ENCODE measurements at regions not wholly inside any gene's neighbourhood (a gene's known extent, or its start where the extent isn't known, plus 50 kb on each side); places are given as distances from the start of the nearest gene placed in this dataset.
A peak's percentile ranks its signal among the peaks of the same experiment; 100 is the strongest.

- Histone ChIP-seq H3K36me3 (ENCODE audit: insufficient read depth, low read length, poor library complexity, severe bottlenecking) (peaks cover 21% of the 10 kb centered on the region), H3K4me1 (ENCODE audit: insufficient read depth, low read length, poor library complexity, severe bottlenecking) (peaks cover 33% of the 10 kb centered on the region), H3K27me3 (replicated peaks; ENCODE audit: insufficient read depth, low read depth, low read length, poor library complexity) (no peaks in the 10 kb centered on the region), H3K4me3 (ENCODE audit: low read depth, low read length, poor library complexity, severe bottlenecking) (no peak overlapping the region), H3K27ac (ENCODE audit: low read depth, low read length, poor library complexity, severe bottlenecking) (no peak overlapping the region), H3K9me3 (ENCODE audit: low read depth, low read length, poor library complexity, severe bottlenecking) (no peaks in the 10 kb centered on the region)
- TF ChIP-seq, protein P1, sequence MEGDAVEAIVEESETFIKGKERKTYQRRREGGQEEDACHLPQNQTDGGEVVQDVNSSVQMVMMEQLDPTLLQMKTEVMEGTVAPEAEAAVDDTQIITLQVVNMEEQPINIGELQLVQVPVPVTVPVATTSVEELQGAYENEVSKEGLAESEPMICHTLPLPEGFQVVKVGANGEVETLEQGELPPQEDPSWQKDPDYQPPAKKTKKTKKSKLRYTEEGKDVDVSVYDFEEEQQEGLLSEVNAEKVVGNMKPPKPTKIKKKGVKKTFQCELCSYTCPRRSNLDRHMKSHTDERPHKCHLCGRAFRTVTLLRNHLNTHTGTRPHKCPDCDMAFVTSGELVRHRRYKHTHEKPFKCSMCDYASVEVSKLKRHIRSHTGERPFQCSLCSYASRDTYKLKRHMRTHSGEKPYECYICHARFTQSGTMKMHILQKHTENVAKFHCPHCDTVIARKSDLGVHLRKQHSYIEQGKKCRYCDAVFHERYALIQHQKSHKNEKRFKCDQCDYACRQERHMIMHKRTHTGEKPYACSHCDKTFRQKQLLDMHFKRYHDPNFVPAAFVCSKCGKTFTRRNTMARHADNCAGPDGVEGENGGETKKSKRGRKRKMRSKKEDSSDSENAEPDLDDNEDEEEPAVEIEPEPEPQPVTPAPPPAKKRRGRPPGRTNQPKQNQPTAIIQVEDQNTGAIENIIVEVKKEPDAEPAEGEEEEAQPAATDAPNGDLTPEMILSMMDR (conservative IDR thresholded peaks at IDR 0.05; ENCODE audit: low read depth, low read length), result no peak
- TF ChIP-seq EZH2 (IDR thresholded peaks at IDR 0.05; ENCODE audit: borderline replicate concordance, low read depth, low read length, poor library complexity, severe bottlenecking), result no peak
- intact Hi-C loops (cut with micrococcal nuclease; ENCODE audit: unreplicated experiment), result no loop called here
- DNase-seq (ENCODE audit: low spot score), result peak; percentile 46
- POLR2A ChIA-PET (ENCODE audit: low non-redundant PET), result no interaction called here
- BruUV-seq (replicated peaks), result no TSS peak
- CTCF ChIA-PET, result no interaction called here
Observed at GRCh38 chr19:46915386-46915785, 54.6 kb downstream of the ARHGAP35 start.

DNA sequence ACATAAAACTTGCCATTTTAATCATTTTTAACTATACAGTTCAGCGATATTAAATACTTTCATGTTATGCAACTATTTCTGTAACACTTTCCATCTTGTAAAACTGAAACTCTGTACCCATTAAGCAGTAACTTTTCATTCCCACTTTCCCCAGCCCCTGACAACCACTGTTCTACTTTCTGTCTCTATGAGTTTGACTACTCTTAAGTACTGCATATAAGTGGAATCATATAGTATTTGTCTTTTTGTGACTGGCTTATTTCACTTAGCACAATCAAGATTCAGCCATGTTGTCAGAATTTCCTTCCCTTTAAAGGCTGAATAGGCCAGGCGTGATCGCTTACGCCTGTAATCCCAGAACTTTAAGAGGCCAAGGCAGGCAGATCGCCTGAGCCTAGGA, 56.2 kb downstream of the ARHGAP35 start:
- BruUV-seq (replicated peaks), result no TSS peak
- intact Hi-C loops (cut with micrococcal nuclease; ENCODE audit: unreplicated experiment), result no loop called here
- POLR2A ChIA-PET (ENCODE audit: low non-redundant PET), result no interaction called here
- Histone ChIP-seq H3K4me3 (ENCODE audit: low read depth, low read length, poor library complexity, severe bottlenecking) (no peak overlapping the region), H3K27me3 (replicated peaks; ENCODE audit: insufficient read depth, low read depth, low read length, poor library complexity) (no peaks in the 10 kb centered on the region), H3K36me3 (ENCODE audit: insufficient read depth, low read length, poor library complexity, severe bottlenecking) (peaks cover 36% of the 10 kb centered on the region), H3K9me3 (ENCODE audit: low read depth, low read length, poor library complexity, severe bottlenecking) (no peaks in the 10 kb centered on the region), H3K4me1 (ENCODE audit: insufficient read depth, low read length, poor library complexity, severe bottlenecking) (peaks cover 30% of the 10 kb centered on the region), H3K27ac (ENCODE audit: low read depth, low read length, poor library complexity, severe bottlenecking) (no peak overlapping the region)
- DNase-seq (ENCODE audit: low spot score), result no peak
- TF ChIP-seq EZH2 (IDR thresholded peaks at IDR 0.05; ENCODE audit: borderline replicate concordance, low read depth, low read length, poor library complexity, severe bottlenecking), result no peak
- TF ChIP-seq, protein P1 (conservative IDR thresholded peaks at IDR 0.05; ENCODE audit: low read depth, low read length), result no peak
- CTCF ChIA-PET, result no interaction called here

- H3K9me3 ChIP-seq (ENCODE audit: low read depth, low read length, poor library complexity, severe bottlenecking), result no peaks in the 10 kb centered on the region
- peak overlapping the region; percentile 13 for H3K27ac ChIP-seq (ENCODE audit: low read depth, low read length, poor library complexity, severe bottlenecking)
- peaks cover 41% of the 10 kb centered on the region for H3K36me3 ChIP-seq (ENCODE audit: insufficient read depth, low read length, poor library complexity, severe bottlenecking)
- H3K27me3 ChIP-seq (replicated peaks; ENCODE audit: insufficient read depth, low read depth, low read length, poor library complexity), result no peaks in the 10 kb centered on the region
- H3K4me3 ChIP-seq (ENCODE audit: low read depth, low read length, poor library complexity, severe bottlenecking), result no peak overlapping the region
- intact Hi-C loops (cut with micrococcal nuclease; ENCODE audit: unreplicated experiment), result no loop called here
- no TSS peak for BruUV-seq (replicated peaks)
- peaks cover 18% of the 10 kb centered on the region for H3K4me1 ChIP-seq (ENCODE audit: insufficient read depth, low read length, poor library complexity, severe bottlenecking)
- DNase-seq (ENCODE audit: low spot score), result no peak
- no peak for TF ChIP-seq EZH2 (IDR thresholded peaks at IDR 0.05; ENCODE audit: borderline replicate concordance, low read depth, low read length, poor library complexity, severe bottlenecking)
- TF ChIP-seq, protein P1 (conservative IDR thresholded peaks at IDR 0.05; ENCODE audit: low read depth, low read length), result no peak
- ChIA-PET CTCF (no interaction called here), POLR2A (ENCODE audit: low non-redundant PET) (no interaction called here)
Observed at GRCh38 chr19:46919324-46919723, 58.5 kb downstream of the ARHGAP35 start.
